ENCODE measurements at regions not wholly inside any gene's neighbourhood (a gene's known extent, or its start where the extent isn't known, plus 50 kb on each side); places are given as distances from the start of the nearest gene placed in this dataset.

DNA sequence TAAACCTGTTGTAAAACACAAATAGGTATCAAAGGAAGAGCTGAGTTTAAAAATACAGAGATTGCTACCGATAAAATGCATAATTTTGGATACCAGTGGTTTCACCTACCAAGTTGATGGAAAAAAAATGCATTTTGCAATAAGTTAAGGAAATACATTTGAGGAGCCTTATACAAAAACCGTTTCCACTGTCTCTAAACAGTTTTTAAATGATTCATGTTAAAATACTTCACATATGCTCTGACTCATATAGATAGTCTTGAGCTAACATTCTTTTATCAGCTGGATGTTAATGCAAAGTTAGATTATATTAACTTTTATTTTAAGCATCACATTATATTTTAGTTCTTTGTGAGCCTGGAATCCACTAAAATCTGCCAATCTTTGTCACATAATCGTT lies 50.6 kb upstream of the ANKRD17 start:
- Histone ChIP-seq H3K9me3 (ENCODE audit: low read depth, low read length, poor library complexity, severe bottlenecking) (no peaks in the 10 kb centered on the region), H3K4me1 (ENCODE audit: insufficient read depth, low read length, poor library complexity, severe bottlenecking) (no peaks in the 10 kb centered on the region), H3K36me3 (ENCODE audit: insufficient read depth, low read length, poor library complexity, severe bottlenecking) (no peaks in the 10 kb centered on the region), H3K27me3 (replicated peaks; ENCODE audit: insufficient read depth, low read depth, low read length, poor library complexity) (no peaks in the 10 kb centered on the region), H3K27ac (ENCODE audit: low read depth, low read length, poor library complexity, severe bottlenecking) (no peak overlapping the region), H3K4me3 (ENCODE audit: low read depth, low read length, poor library complexity, severe bottlenecking) (no peak overlapping the region)
- no TSS peak for BruUV-seq (replicated peaks)
- ChIA-PET CTCF (no interaction called here), POLR2A (ENCODE audit: low non-redundant PET) (no interaction called here)
- TF ChIP-seq CTCF (conservative IDR thresholded peaks at IDR 0.05; ENCODE audit: low read depth, low read length): no peak
- TF ChIP-seq EZH2 (IDR thresholded peaks at IDR 0.05; ENCODE audit: borderline replicate concordance, low read depth, low read length, poor library complexity, severe bottlenecking): no peak
- intact Hi-C loops (cut with micrococcal nuclease; ENCODE audit: unreplicated experiment): no loop called here
- no peak for DNase-seq (ENCODE audit: low spot score)
